ENCODE measurements at regions not wholly inside any gene's neighbourhood (a gene's known extent, or its start where the extent isn't known, plus 50 kb on each side); places are given as distances from the start of the nearest gene placed in this dataset.
"Not testable (repeated sequence)": the region's sequence is repeated elsewhere in the genome, so short reads cannot be mapped to it uniquely, and the experiment has no call there.

- H3K9me3 ChIP-seq; H3K27ac ChIP-seq; H3K27me3 ChIP-seq; H3K4me1 ChIP-seq; intact Hi-C loops (cut with DNase I); H3K36me3 ChIP-seq; H3K4me3 ChIP-seq (replicated peaks in 1 of 3): not testable (repeated sequence)
- peak; percentile 30 to 53 for DNase-seq
- 43 to 55% methylated on average over 11 to 12 of the region's 32 CpGs for WGBS, 2 donors
Observed at GRCh38 chr15:28789401-28790114, 58.9 kb downstream of the GOLGA6L7 start.

- 27 to 52% methylated on average over 11 to 21 of the region's 78 CpGs for WGBS, 2 donors
- H3K36me3 ChIP-seq; intact Hi-C loops (cut with DNase I); H3K27me3 ChIP-seq; DNase-seq; H3K4me1 ChIP-seq; H3K9me3 ChIP-seq; H3K27ac ChIP-seq; H3K4me3 ChIP-seq (replicated peaks in 1 of 3): not testable (repeated sequence)
Observed at GRCh38 chr15:28788649-28789400, 59.6 kb downstream of the GOLGA6L7 start.

- H3K27me3 ChIP-seq; H3K9me3 ChIP-seq; H3K4me1 ChIP-seq; H3K27ac ChIP-seq; H3K36me3 ChIP-seq; H3K4me3 ChIP-seq (replicated peaks in 1 of 3); intact Hi-C loops (cut with DNase I); DNase-seq: not testable (repeated sequence)
- 16 to 21% methylated on average over 1 of the region's 1 CpG for WGBS, 2 donors
Observed at GRCh38 chr15:28788176-28788575, 60.3 kb downstream of the GOLGA6L7 start.

GRCh38 chr15:28786521-28786920 lies 61.9 kb downstream of the GOLGA6L7 start:
- DNase-seq: no peak
- no peak for TF ChIP-seq CTCF (IDR thresholded peaks at IDR 0.05)
- no peak for TF ChIP-seq POLR2A (IDR thresholded peaks at IDR 0.05)
- H3K4me1 ChIP-seq: peaks cover 0 to 3% of the 10 kb centered on the region in 2 donors
- no peak overlapping the region for H3K4me3 ChIP-seq (replicated peaks in 1 of 3)
- 56% methylated on average over 1 of the region's 1 CpG for WGBS, 2 donors
- H3K27me3 ChIP-seq: no peaks in the 10 kb centered on the region
- no peaks in the 10 kb centered on the region for H3K36me3 ChIP-seq
- no peaks in the 10 kb centered on the region for H3K9me3 ChIP-seq
- intact Hi-C loops (cut with DNase I): no loop called here
- H3K27ac ChIP-seq: no peak overlapping the region

- 89 to 92% methylated on average over 39 of the region's 39 CpGs for WGBS, 2 donors
Observed at GRCh38 chr15:28784347-28785163, 63.9 kb downstream of the GOLGA6L7 start.

GRCh38 chr15:28783873-28784272 lies 64.6 kb downstream of the GOLGA6L7 start:
- H3K27me3 ChIP-seq: no peaks in the 10 kb centered on the region
- intact Hi-C loops (cut with DNase I): no loop called here
- TF ChIP-seq POLR2A (IDR thresholded peaks at IDR 0.05): no peak
- no peak for TF ChIP-seq CTCF (IDR thresholded peaks at IDR 0.05)
- no peaks in the 10 kb centered on the region for H3K36me3 ChIP-seq
- H3K4me3 ChIP-seq (replicated peaks in 1 of 3): no peak overlapping the region
- WGBS, 2 donors: 98 to 99% methylated on average over 20 of the region's 20 CpGs
- H3K4me1 ChIP-seq: peaks cover 0 to 3% of the 10 kb centered on the region in 2 donors
- no peaks in the 10 kb centered on the region for H3K9me3 ChIP-seq
- DNase-seq: no peak
- no peak overlapping the region for H3K27ac ChIP-seq

More at GRCh38 chr15:28784347-28785163, 63.9 kb downstream of the GOLGA6L7 start:
- H3K27ac ChIP-seq; H3K4me1 ChIP-seq; H3K9me3 ChIP-seq; intact Hi-C loops (cut with DNase I); H3K4me3 ChIP-seq (replicated peaks in 1 of 3); H3K36me3 ChIP-seq; H3K27me3 ChIP-seq; DNase-seq: not testable (repeated sequence)
